ENCODE measurements at regions not wholly inside any gene's neighbourhood (a gene's known extent, or its start where the extent isn't known, plus 50 kb on each side); places are given as distances from the start of the nearest gene placed in this dataset.
A peak's percentile ranks its signal among the peaks of the same experiment; 100 is the strongest.

DNA sequence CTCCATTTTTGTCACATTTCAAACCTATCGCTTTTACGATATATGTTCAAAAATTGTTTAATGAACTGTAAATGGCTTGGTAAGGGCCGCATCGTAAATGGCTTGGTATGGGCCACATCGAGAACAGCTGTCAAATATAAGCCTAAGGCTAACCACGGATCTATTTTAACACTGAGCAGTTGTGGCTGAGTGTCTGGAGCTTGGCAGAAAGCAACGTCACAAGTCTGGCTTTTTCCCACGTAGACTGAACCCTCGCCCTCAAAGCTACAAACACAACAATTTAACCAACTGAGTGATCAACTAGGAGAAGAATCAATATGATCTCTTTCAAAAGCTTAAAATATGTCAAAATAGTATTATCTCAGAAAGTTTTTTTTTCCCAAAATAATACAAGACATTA is 71.4 kb upstream of the PRSS16 start:
- TF ChIP-seq, protein P1, sequence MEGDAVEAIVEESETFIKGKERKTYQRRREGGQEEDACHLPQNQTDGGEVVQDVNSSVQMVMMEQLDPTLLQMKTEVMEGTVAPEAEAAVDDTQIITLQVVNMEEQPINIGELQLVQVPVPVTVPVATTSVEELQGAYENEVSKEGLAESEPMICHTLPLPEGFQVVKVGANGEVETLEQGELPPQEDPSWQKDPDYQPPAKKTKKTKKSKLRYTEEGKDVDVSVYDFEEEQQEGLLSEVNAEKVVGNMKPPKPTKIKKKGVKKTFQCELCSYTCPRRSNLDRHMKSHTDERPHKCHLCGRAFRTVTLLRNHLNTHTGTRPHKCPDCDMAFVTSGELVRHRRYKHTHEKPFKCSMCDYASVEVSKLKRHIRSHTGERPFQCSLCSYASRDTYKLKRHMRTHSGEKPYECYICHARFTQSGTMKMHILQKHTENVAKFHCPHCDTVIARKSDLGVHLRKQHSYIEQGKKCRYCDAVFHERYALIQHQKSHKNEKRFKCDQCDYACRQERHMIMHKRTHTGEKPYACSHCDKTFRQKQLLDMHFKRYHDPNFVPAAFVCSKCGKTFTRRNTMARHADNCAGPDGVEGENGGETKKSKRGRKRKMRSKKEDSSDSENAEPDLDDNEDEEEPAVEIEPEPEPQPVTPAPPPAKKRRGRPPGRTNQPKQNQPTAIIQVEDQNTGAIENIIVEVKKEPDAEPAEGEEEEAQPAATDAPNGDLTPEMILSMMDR (IDR thresholded peaks at IDR 0.05; ENCODE audit: extremely low read depth, insufficient read depth, missing control alignments): no peak
- peak; percentile 11 for DNase-seq (ENCODE audit: low spot score)
- in situ Hi-C loops (cut with MboI; ENCODE audit: low pct_unique_long_range_greater_than_20kb, low sequenced_read_pairs, unreplicated experiment): loop anchor here (10.0 kb wide), 1 partner anchor 339 kb away; no protein-coding TSS in a partner anchor

GRCh38 chr6:27176523-27177484 is 70.7 kb upstream of the PRSS16 start:
- TF ChIP-seq, protein P1 (IDR thresholded peaks at IDR 0.05; ENCODE audit: extremely low read depth, insufficient read depth, missing control alignments): no peak
- DNase-seq (ENCODE audit: low spot score): peak; percentile 31
- in situ Hi-C loops (cut with MboI; ENCODE audit: low pct_unique_long_range_greater_than_20kb, low sequenced_read_pairs, unreplicated experiment): loop anchor here (10.0 kb wide), 1 partner anchor 338 kb away; no protein-coding TSS in a partner anchor

GRCh38 chr6:27177485-27178406 is 69.8 kb upstream of the PRSS16 start:
- DNase-seq (ENCODE audit: low spot score): peak; percentile 69
- TF ChIP-seq, protein P1 (IDR thresholded peaks at IDR 0.05; ENCODE audit: extremely low read depth, insufficient read depth, missing control alignments): peak; percentile 57
- in situ Hi-C loops (cut with MboI; ENCODE audit: low pct_unique_long_range_greater_than_20kb, low sequenced_read_pairs, unreplicated experiment): loop anchor here (10.0 kb wide), 1 partner anchor 337 kb away; no protein-coding TSS in a partner anchor

- in situ Hi-C loops (cut with MboI; ENCODE audit: low pct_unique_long_range_greater_than_20kb, low sequenced_read_pairs, unreplicated experiment): loop anchor here (10.0 kb wide), 1 partner anchor 336 kb away; no protein-coding TSS in a partner anchor
- peak; percentile 14 for DNase-seq (ENCODE audit: low spot score)
- TF ChIP-seq, protein P1 (IDR thresholded peaks at IDR 0.05; ENCODE audit: extremely low read depth, insufficient read depth, missing control alignments): no peak
Measured at GRCh38 chr6:27178407-27178730, 69.1 kb upstream of the PRSS16 start.

DNA sequence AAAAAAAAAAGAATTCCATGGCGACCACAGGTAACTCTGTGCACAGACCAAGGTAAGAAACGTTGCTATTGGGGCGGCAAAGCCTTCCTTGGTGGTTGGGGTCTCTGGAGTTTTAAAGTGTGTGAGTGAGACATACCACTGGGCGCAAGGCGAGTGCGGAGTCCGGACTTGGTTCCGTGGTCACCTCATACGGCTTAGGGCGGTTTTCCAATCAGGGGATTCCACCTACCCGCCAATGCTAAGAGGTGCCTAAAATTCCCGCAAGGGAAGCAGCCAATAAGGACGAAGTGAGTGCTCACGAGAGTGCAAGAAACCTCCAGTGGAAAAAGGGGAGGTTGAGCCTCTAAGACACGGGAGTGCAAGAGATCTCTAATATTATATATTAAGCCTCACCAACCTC is 68.6 kb upstream of the PRSS16 start:
- DNase-seq (ENCODE audit: low spot score): no peak
- TF ChIP-seq, protein P1 (IDR thresholded peaks at IDR 0.05; ENCODE audit: extremely low read depth, insufficient read depth, missing control alignments): no peak
- in situ Hi-C loops (cut with MboI; ENCODE audit: low pct_unique_long_range_greater_than_20kb, low sequenced_read_pairs, unreplicated experiment): loop anchor here (10.0 kb wide), 1 partner anchor 336 kb away; no protein-coding TSS in a partner anchor
